GM10248 (cell line): ENCODE measurements at regions not wholly inside any gene's neighbourhood (a gene's known extent, or its start where the extent isn't known, plus 50 kb on each side); places are given as distances from the start of the nearest gene placed in this dataset.

Source experiments
- CTCF ChIA-PET: fragments of 300-600 bp; sonication (Branson Sonifier 250); formaldehyde crosslinking; extraction: SDS; loops from one replicate; lab custom pipeline; 2021; ENCODE audit warnings: antibody characterized with exemption; lab: Yijun Ruan, JAX
- POLR2A ChIA-PET: fragments of 350-650 bp; sonication (Branson Sonifier 250); formaldehyde crosslinking; extraction: SDS; loops from one replicate; lab custom pipeline; 2020; ENCODE audit warnings: antibody characterized with exemption; lab: Yijun Ruan, JAX
- DNase-seq: peaks from one replicate; pipeline ENCODE4 v3.0.0; 2012; ENCODE audit errors: extremely low spot score
- CTCF ChIP-seq: IDR thresholded peaks from 2 replicates; pipeline ENCODE4 v1.5.1; 2012; ENCODE audit warnings: mild to moderate bottlenecking, low read depth; ENCODE audit errors: extremely low read depth, missing control alignments, control extremely low read depth

- no peak for DNase-seq
- ChIA-PET CTCF (no interaction called here), POLR2A (no interaction called here)
- no peak for TF ChIP-seq CTCF
Observed at GRCh38 chr10:111186358-111186757, 109.5 kb downstream of the ADRA2A start.

DNA sequence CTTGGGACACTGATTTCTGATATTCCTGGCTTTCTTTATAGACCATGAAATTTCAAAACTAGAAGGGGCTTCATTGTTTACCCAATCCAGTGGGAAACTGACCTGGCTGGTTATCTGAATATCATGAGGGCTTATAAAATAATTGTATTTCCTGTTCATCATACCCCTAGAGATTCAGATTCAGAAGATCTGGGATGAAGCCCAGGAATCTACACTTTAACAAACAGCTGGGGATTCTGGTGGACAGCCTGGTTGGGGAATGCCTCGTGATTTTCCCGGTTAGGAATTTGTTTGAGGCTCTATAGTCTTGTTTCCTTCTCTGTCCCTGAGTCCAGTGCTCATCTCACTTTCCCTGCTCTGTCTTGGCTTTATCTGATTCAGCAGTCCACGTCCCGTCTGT is 110.3 kb downstream of the ADRA2A start:
- DNase-seq = no peak
- no peak for TF ChIP-seq CTCF
- ChIA-PET CTCF (no interaction called here), POLR2A (no interaction called here)

GRCh38 chr10:111199587-111199986 is 122.8 kb downstream of the ADRA2A start:
- no peak for DNase-seq
- POLR2A ChIA-PET = no interaction called here
- CTCF ChIA-PET = no interaction called here
- no peak for TF ChIP-seq CTCF

DNA sequence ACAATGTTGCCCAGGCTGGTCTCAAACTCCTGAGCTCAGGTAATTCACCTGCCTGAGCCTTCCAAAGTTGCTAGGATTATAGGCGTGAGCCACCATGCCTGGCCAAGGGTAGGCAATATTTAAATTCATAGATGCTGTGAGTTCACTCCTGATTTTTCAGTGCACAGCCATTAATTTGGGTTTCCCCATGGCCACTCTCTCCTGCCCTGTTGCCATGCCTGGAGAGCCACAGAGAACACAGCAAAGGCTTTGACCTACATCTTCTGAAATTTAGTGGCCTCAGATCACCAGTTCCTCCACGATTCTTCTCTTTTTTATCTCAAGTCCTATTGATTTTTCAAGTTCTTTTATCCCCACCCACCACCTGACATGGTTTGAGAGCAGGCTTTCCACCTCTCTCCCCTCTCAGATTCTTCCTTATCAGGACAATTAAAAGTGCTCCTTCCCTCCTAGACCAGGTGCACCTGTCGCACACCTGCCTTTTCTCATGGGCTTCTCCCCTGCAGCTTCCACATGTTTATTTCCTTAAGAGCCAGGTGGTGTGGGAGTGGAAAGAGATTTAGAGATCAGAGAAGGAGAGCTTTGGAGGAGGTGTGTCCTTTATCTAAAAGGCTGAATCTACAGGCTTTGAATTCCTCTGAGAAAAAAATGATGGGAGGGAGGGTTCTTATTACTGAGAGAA is 123.8 kb downstream of the ADRA2A start:
- CTCF ChIA-PET = no interaction called here
- POLR2A ChIA-PET = no interaction called here
- no peak for TF ChIP-seq CTCF
- DNase-seq = no peak

GRCh38 chr10:111203615-111204014 is 126.8 kb downstream of the ADRA2A start:
- TF ChIP-seq CTCF = no peak
- DNase-seq = no peak
- ChIA-PET CTCF (no interaction called here), POLR2A (no interaction called here)

GRCh38 chr10:111204838-111205237 is 128.0 kb downstream of the ADRA2A start:
- ChIA-PET POLR2A (no interaction called here), CTCF (interaction anchor here (0.9 kb wide), 1 partner anchor 13 kb away, joined by 3 read pairs; no protein-coding TSS in a partner anchor)
- TF ChIP-seq CTCF = no peak
- no peak for DNase-seq
